PC-3 (cell line): ENCODE measurements at regions not wholly inside any gene's neighbourhood (a gene's known extent, or its start where the extent isn't known, plus 50 kb on each side); places are given as distances from the start of the nearest gene placed in this dataset.

Experiments used
- CTCF ChIP-seq: fragments of 300-600 bp; sonication (generic); conservative IDR thresholded peaks from 2 replicates; pipeline ENCODE4 v1.5.1; 2017; ENCODE audit warnings: antibody characterized with exemption, low read depth, mild to moderate bottlenecking, low read length
- EZH2phosphoT487 ChIP-seq: fragments of 300-600 bp; sonication (generic); IDR thresholded peaks from 2 replicates; pipeline ENCODE4 v1.6.1; 2018; ENCODE audit warnings: mild to moderate bottlenecking, antibody characterized with exemption, low read length, borderline replicate concordance

GRCh38 chr4:125826801-125827695, 512.3 kb downstream of the FAT4 start:
- TF ChIP-seq EZH2phosphoT487: no peak
- TF ChIP-seq CTCF: no peak
